Suprapubic skin (tissue), 4 donors: ENCODE measurements at regions not wholly inside any gene's neighbourhood (a gene's known extent, or its start where the extent isn't known, plus 50 kb on each side); places are given as distances from the start of the nearest gene placed in this dataset.

Experiments
- DNase-seq, 2 donors: peaks; one replicate each; pipeline ENCODE4 v3.0.0-alpha.2; 2019; ENCODE audit warnings: low spot score in 2 of 2
- H3K27ac ChIP-seq: fragments of 200-600 bp; sonication (generic); one replicate; pipeline ENCODE4 v1.5.1; 2019
- H3K27me3 ChIP-seq: fragments of 200-600 bp; sonication (generic); one replicate; pipeline ENCODE4 v1.5.1; 2019
- H3K36me3 ChIP-seq: fragments of 200-600 bp; sonication (generic); one replicate; pipeline ENCODE4 v1.5.1; 2019
- H3K4me1 ChIP-seq: fragments of 200-600 bp; sonication (generic); one replicate; pipeline ENCODE4 v1.5.1; 2019
- H3K4me3 ChIP-seq: fragments of 200-600 bp; sonication (generic); one replicate; pipeline ENCODE4 v1.5.1; 2019; ENCODE audit warnings: mild to moderate bottlenecking
- H3K9me3 ChIP-seq: fragments of 200-600 bp; sonication (generic); one replicate; pipeline ENCODE4 v1.5.1; 2019
- EP300 ChIP-seq: sonication (generic); formaldehyde crosslinking; IDR thresholded peaks from one replicate; pipeline ENCODE4 v1.6.1; 2017; ENCODE audit warnings: antibody characterized with exemption
- POLR2A ChIP-seq, 2 donors: fragments of 450-650 bp; IDR thresholded peaks; one replicate each; pipeline ENCODE4 v1.6.1; 2017; ENCODE audit warnings: antibody characterized with exemption in 2 of 2, mild to moderate bottlenecking in 2 of 2, moderate library complexity in 2 of 2
- POLR2AphosphoS5 ChIP-seq, 3 donors: sonication (generic); formaldehyde crosslinking; IDR thresholded peaks; one replicate each; pipeline ENCODE4 v1.6.1; 2017; ENCODE audit warnings: antibody characterized with exemption in 3 of 3
- WGBS: methylation state at CpG from one replicate; pipeline ENCODE4 v1.1.5; 2018; 5-methylcytosine and 5-hydroxymethylcytosine counted together
- TF ChIP-seq, protein P1 (sequence below), 2 donors: fragments of 200-600 bp in 1 of 2; fragments of 450-650 bp in 1 of 2; sonication (generic) in 1 of 2; IDR thresholded peaks; one replicate each; pipeline ENCODE4 v1.5.1; 2016 to 2019; ENCODE audit warnings: antibody characterized with exemption in 2 of 2, mild to moderate bottlenecking in 1 of 2, moderate library complexity in 1 of 2

DNA sequence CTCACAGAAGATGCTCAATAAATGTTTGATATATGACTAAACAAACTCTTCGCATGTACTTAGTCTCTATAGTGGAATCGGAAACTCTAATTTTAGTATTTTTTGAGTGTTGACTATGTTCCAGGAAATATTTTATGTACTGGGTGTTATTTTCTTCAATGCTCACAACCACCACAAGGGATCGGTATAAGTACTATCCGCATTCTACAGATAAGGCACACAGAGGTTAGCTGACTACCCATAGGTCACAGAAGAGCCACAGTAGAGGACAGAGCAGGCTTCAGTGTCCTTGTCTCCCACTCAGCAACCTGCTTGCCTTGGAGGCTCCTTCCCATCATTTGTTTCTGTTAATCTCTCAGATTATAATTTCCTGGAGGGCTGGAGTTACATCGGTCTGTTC is 451.3 kb downstream of the OMA1 start:
- Histone ChIP-seq H3K36me3 (no peaks in the 10 kb centered on the region), H3K27ac (no peak overlapping the region), H3K9me3 (no peaks in the 10 kb centered on the region), H3K4me1 (no peaks in the 10 kb centered on the region), H3K27me3 (no peaks in the 10 kb centered on the region), H3K4me3 (no peak overlapping the region)
- WGBS: 87% methylated on average over 5 of the region's 5 CpGs
- no peak for TF ChIP-seq EP300
- no peak for TF ChIP-seq POLR2AphosphoS5 (IDR thresholded peaks at IDR 0.05)
- no peak for TF ChIP-seq POLR2A (IDR thresholded peaks at IDR 0.05)
- TF ChIP-seq, protein P1, sequence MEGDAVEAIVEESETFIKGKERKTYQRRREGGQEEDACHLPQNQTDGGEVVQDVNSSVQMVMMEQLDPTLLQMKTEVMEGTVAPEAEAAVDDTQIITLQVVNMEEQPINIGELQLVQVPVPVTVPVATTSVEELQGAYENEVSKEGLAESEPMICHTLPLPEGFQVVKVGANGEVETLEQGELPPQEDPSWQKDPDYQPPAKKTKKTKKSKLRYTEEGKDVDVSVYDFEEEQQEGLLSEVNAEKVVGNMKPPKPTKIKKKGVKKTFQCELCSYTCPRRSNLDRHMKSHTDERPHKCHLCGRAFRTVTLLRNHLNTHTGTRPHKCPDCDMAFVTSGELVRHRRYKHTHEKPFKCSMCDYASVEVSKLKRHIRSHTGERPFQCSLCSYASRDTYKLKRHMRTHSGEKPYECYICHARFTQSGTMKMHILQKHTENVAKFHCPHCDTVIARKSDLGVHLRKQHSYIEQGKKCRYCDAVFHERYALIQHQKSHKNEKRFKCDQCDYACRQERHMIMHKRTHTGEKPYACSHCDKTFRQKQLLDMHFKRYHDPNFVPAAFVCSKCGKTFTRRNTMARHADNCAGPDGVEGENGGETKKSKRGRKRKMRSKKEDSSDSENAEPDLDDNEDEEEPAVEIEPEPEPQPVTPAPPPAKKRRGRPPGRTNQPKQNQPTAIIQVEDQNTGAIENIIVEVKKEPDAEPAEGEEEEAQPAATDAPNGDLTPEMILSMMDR (IDR thresholded peaks at IDR 0.05): no peak
- DNase-seq: no peak

DNA sequence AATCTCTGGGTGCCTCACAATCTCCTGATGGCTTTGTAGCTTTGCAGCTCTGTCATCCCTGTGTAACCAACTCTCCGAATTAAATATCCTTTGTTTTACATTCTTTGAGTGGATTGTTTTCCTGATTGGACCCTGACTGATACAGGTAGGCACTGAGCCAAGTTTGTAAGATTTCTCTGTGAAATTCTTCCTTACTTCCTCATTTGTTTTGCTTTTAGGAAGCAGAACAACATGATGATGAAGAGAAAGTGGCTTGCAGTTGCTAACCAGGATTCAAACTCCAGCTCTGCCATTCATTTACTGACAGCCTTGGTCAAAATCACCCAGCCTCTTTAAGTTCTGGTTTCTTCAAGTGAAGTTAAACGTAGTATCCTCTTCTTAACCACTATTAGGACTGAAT is 452.3 kb downstream of the OMA1 start:
- Histone ChIP-seq H3K9me3 (no peaks in the 10 kb centered on the region), H3K27ac (no peak overlapping the region), H3K36me3 (no peaks in the 10 kb centered on the region), H3K27me3 (no peaks in the 10 kb centered on the region), H3K4me1 (no peaks in the 10 kb centered on the region), H3K4me3 (no peak overlapping the region)
- no peak for DNase-seq
- 82% methylated on average over 2 of the region's 2 CpGs for WGBS
- TF ChIP-seq POLR2AphosphoS5 (IDR thresholded peaks at IDR 0.05) (no peak), EP300 (no peak), POLR2A (IDR thresholded peaks at IDR 0.05) (no peak)
- TF ChIP-seq, protein P1 (IDR thresholded peaks at IDR 0.05): no peak

DNA sequence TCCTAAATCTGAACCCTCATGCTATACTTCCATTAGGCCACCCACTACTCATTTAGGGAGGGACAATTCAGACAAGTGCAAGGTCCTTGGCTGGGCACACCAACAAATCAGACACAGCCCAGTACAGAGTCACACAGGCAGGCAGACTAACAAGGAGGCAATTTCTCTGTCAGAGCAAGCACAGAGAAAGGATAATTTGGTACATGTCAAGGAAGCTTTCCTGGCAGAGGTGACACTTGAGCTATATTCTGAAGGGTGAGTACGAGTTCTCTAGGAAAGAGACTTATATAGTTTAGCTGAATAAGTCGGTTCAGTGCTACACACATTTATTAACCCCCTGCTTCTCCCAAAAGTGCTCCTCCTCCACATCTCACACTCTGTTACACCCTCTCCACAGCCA is 455.9 kb downstream of the OMA1 start:
- WGBS: 72% methylated on average over 2 of the region's 2 CpGs
- TF ChIP-seq POLR2A (IDR thresholded peaks at IDR 0.05) (no peak), EP300 (no peak), POLR2AphosphoS5 (IDR thresholded peaks at IDR 0.05) (no peak)
- TF ChIP-seq, protein P1 (IDR thresholded peaks at IDR 0.05): no peak
- Histone ChIP-seq H3K9me3 (no peaks in the 10 kb centered on the region), H3K27ac (no peak overlapping the region), H3K4me1 (no peaks in the 10 kb centered on the region), H3K36me3 (no peaks in the 10 kb centered on the region), H3K27me3 (no peaks in the 10 kb centered on the region), H3K4me3 (no peak overlapping the region)
- no peak for DNase-seq

DNA sequence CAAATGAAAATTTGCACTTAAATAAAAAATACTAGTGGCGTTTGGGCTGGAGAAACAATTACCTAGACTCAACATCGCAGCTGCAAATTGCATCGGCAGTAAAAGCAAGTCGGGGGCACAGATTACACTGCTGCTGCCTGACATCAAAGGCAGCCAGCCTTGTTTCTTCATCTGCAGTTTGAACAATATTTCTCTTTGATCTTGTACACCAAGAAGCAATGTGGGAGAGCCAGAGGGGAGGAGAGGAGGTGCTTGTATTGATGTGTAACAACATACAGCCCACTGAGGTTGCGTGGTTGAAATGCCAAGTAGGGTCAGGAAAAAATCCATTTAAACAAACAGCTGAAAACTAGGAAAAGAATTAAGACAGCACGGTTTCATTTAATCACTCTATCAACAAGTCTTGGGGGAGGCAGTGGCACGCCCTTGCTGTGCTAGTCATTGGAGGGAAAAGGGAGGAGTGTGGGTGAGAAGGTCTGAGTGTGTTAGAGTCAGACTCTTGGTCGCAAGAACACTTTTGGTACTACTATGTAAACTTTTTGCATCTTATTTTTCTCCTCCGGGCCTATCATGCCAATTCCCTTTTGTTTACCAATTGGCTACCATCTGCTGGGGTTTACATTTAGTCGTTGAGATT is 456.5 kb downstream of the OMA1 start:
- no peak overlapping the region for H3K27ac ChIP-seq
- DNase-seq: no peak
- no peaks in the 10 kb centered on the region for H3K27me3 ChIP-seq
- WGBS: 50% methylated on average over 10 of the region's 10 CpGs
- H3K4me3 ChIP-seq: no peak overlapping the region
- H3K4me1 ChIP-seq: no peaks in the 10 kb centered on the region
- TF ChIP-seq POLR2AphosphoS5 (IDR thresholded peaks at IDR 0.05) (no peak), EP300 (no peak), POLR2A (IDR thresholded peaks at IDR 0.05) (no peak)
- no peaks in the 10 kb centered on the region for H3K36me3 ChIP-seq
- no peaks in the 10 kb centered on the region for H3K9me3 ChIP-seq

DNA sequence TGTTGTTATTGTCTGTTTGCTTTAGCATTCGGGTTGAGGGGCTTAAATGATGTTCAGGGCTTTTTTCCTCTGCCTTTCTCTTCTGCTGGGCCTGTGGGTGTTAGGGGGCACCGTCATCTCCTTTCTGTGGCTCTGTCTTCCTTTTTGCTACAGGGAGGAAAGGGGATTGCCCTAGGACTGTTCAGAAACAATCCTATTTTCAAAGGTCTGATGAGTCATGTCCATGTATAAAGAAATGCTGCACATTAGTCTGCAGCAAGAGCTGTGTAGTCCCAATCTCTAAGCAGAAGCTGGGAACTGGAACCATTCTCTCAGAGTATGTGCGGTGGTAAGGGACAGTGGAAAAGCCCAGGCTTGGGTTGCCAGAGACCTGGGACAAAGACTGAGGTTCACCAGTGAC is 462.3 kb downstream of the OMA1 start:
- no peak overlapping the region for H3K27ac ChIP-seq
- no peaks in the 10 kb centered on the region for H3K27me3 ChIP-seq
- TF ChIP-seq EP300 (no peak), POLR2AphosphoS5 (IDR thresholded peaks at IDR 0.05) (no peak), POLR2A (IDR thresholded peaks at IDR 0.05) (no peak)
- TF ChIP-seq, protein P1 (IDR thresholded peaks at IDR 0.05): no peak
- no peak overlapping the region for H3K4me3 ChIP-seq
- no peaks in the 10 kb centered on the region for H3K9me3 ChIP-seq
- no peak for DNase-seq
- 65% methylated on average over 3 of the region's 3 CpGs for WGBS
- H3K4me1 ChIP-seq: no peaks in the 10 kb centered on the region
- no peaks in the 10 kb centered on the region for H3K36me3 ChIP-seq

DNA sequence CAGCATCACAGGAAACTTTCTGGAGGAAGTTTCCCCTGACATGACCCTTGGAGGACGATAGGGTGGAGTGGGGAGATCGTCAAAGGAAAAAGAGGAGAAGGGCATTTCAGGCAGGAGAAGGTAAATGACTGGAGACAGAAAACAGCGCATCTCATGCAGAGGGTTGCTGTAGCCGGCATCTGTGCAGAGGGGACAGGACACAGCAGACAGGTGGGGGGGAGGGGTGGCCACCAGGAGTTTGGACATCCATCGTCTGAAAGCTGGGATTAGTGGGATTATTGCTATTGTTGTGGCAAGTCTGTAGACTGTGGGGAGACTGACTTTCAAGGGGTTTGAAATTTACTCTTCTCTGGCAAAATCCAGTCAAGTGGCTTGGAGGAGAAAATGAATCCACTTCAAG is 463.9 kb downstream of the OMA1 start:
- TF ChIP-seq, protein P1 (IDR thresholded peaks at IDR 0.05): no peak
- TF ChIP-seq EP300 (no peak), POLR2A (IDR thresholded peaks at IDR 0.05) (no peak), POLR2AphosphoS5 (IDR thresholded peaks at IDR 0.05) (no peak)
- Histone ChIP-seq H3K36me3 (no peaks in the 10 kb centered on the region), H3K9me3 (no peaks in the 10 kb centered on the region), H3K4me1 (no peaks in the 10 kb centered on the region), H3K27ac (no peak overlapping the region), H3K4me3 (no peak overlapping the region), H3K27me3 (no peaks in the 10 kb centered on the region)
- no peak for DNase-seq
- WGBS: 78% methylated on average over 5 of the region's 5 CpGs
